ENCODE measurements at regions not wholly inside any gene's neighbourhood (a gene's known extent, or its start where the extent isn't known, plus 50 kb on each side); places are given as distances from the start of the nearest gene placed in this dataset.

- TF ChIP-seq CTCF (conservative IDR thresholded peaks at IDR 0.05 in 1 of 2, IDR thresholded peaks at IDR 0.05 in 1 of 2; ENCODE audit: low read depth in 1 of 2, low read length in 2 of 2) (no peak), EZH2 (IDR thresholded peaks at IDR 0.05; ENCODE audit: low read length, missing control alignments) (no peak)
Observed at GRCh38 chr6:8269094-8269493, 166.3 kb downstream of the SLC35B3 start.
